Trophoblast cell (in vitro differentiated cells and primary cell): ENCODE measurements at regions not wholly inside any gene's neighbourhood (a gene's known extent, or its start where the extent isn't known, plus 50 kb on each side); places are given as distances from the start of the nearest gene placed in this dataset.
"Not testable (repeated sequence)": the region's sequence is repeated elsewhere in the genome, so short reads cannot be mapped to it uniquely, and the experiment has no call there.

Source experiments
- DNase-seq, 2 donors: peaks; one replicate each; pipeline ENCODE4 v3.0.0-alpha.2; 2016
- H2AFZ ChIP-seq: 2 replicates; pipeline ENCODE4 v1.6.1; 2013; ENCODE audit warnings: low read length, moderate library complexity, mild to moderate bottlenecking; ENCODE audit not compliant: insufficient read depth, poor library complexity
- H2AK5ac ChIP-seq: 2 replicates; pipeline ENCODE4 v1.6.1; 2013; ENCODE audit warnings: mild to moderate bottlenecking, low read length
- H2BK120ac ChIP-seq: 2 replicates; pipeline ENCODE4 v1.6.1; 2013; ENCODE audit warnings: low read length, mild to moderate bottlenecking, moderate library complexity; ENCODE audit not compliant: insufficient read depth, poor library complexity
- H2BK12ac ChIP-seq: 2 replicates; pipeline ENCODE4 v1.6.1; 2013; ENCODE audit warnings: mild to moderate bottlenecking, low read length, moderate library complexity
- H2BK5ac ChIP-seq: 2 replicates; pipeline ENCODE4 v1.6.1; 2013; ENCODE audit warnings: low read length, low read depth, moderate library complexity, mild to moderate bottlenecking; ENCODE audit not compliant: poor library complexity
- H3K14ac ChIP-seq: 2 replicates; pipeline ENCODE4 v1.6.1; 2013; ENCODE audit warnings: mild to moderate bottlenecking, low read length
- H3K18ac ChIP-seq: 2 replicates; pipeline ENCODE4 v1.6.1; 2013; ENCODE audit warnings: mild to moderate bottlenecking, low read length
- H3K23ac ChIP-seq: 2 replicates; pipeline ENCODE4 v1.6.1; 2013; ENCODE audit warnings: low read length
- H3K27ac ChIP-seq: 2 replicates; pipeline ENCODE4 v1.5.1; 2013; ENCODE audit warnings: low read depth, mild to moderate bottlenecking, inconsistent platforms, low read length, moderate library complexity
- H3K27me3 ChIP-seq: 2 replicates; pipeline ENCODE4 v1.6.1; 2013; ENCODE audit warnings: inconsistent platforms, mild to moderate bottlenecking, low read length, moderate library complexity; ENCODE audit not compliant: insufficient read depth
- H3K36me3 ChIP-seq, 2 experiments: 1 replicate in 1 of 2; 2 replicates in 1 of 2; pipeline ENCODE4 v1.6.1; 2013; ENCODE audit warnings: low read length in 2 of 2, mild to moderate bottlenecking in 2 of 2, moderate library complexity in 1 of 2; ENCODE audit not compliant: insufficient read depth in 2 of 2, control insufficient read depth in 1 of 2
- H3K4ac ChIP-seq: 2 replicates; pipeline ENCODE4 v1.6.1; 2013; ENCODE audit warnings: low read depth, mild to moderate bottlenecking, low read length, moderate library complexity
- H3K4me1 ChIP-seq, 2 experiments: 1 replicate in 1 of 2; 2 replicates in 1 of 2; pipeline ENCODE4 v1.6.1; 2013; ENCODE audit warnings: low read length in 2 of 2, mild to moderate bottlenecking in 2 of 2, moderate library complexity in 1 of 2; ENCODE audit not compliant: insufficient read depth in 2 of 2, control insufficient read depth in 1 of 2
- H3K4me2 ChIP-seq: 2 replicates; pipeline ENCODE4 v1.6.1; 2013; ENCODE audit warnings: inconsistent platforms, mild to moderate bottlenecking, low read length, moderate library complexity
- H3K4me3 ChIP-seq: 2 replicates; pipeline ENCODE4 v1.5.1; 2013; ENCODE audit warnings: mild to moderate bottlenecking, low read depth, low read length, inconsistent platforms
- H3K79me1 ChIP-seq: one replicate; pipeline ENCODE4 v1.6.1; 2013; ENCODE audit warnings: low read length
- H3K79me2 ChIP-seq: 2 replicates; pipeline ENCODE4 v1.6.1; 2013; ENCODE audit warnings: low read length, mild to moderate bottlenecking; ENCODE audit not compliant: control insufficient read depth, insufficient read depth, poor library complexity
- H3K9ac ChIP-seq: 2 replicates; pipeline ENCODE4 v1.6.1; 2013; ENCODE audit warnings: mild to moderate bottlenecking, low read length
- H3K9me3 ChIP-seq: 2 replicates; pipeline ENCODE4 v1.6.1; 2013; ENCODE audit warnings: low read depth, mild to moderate bottlenecking, control low read depth, inconsistent platforms, low read length; ENCODE audit not compliant: insufficient read depth
- H4K12ac ChIP-seq: 2 replicates; pipeline ENCODE4 v1.6.1; 2013; ENCODE audit warnings: low read depth, mild to moderate bottlenecking, low read length, moderate library complexity
- H4K8ac ChIP-seq: 2 replicates; pipeline ENCODE4 v1.6.1; 2013; ENCODE audit warnings: low read depth, mild to moderate bottlenecking, low read length, moderate library complexity
- H4K91ac ChIP-seq: one replicate; pipeline ENCODE4 v1.6.1; 2013; ENCODE audit warnings: low read depth, mild to moderate bottlenecking, low read length, moderate library complexity
- WGBS: extraction: QIAGEN DNeasy Blood & Tissue Kit; methylation state at CpG from one replicate; pipeline ENCODE4 v1.1.7; 2013; ENCODE audit warnings: missing lambda C conversion rate; ENCODE audit not compliant: insufficient read length, insufficient coverage; ENCODE audit errors: extremely low coverage; 5-methylcytosine and 5-hydroxymethylcytosine counted together

DNA sequence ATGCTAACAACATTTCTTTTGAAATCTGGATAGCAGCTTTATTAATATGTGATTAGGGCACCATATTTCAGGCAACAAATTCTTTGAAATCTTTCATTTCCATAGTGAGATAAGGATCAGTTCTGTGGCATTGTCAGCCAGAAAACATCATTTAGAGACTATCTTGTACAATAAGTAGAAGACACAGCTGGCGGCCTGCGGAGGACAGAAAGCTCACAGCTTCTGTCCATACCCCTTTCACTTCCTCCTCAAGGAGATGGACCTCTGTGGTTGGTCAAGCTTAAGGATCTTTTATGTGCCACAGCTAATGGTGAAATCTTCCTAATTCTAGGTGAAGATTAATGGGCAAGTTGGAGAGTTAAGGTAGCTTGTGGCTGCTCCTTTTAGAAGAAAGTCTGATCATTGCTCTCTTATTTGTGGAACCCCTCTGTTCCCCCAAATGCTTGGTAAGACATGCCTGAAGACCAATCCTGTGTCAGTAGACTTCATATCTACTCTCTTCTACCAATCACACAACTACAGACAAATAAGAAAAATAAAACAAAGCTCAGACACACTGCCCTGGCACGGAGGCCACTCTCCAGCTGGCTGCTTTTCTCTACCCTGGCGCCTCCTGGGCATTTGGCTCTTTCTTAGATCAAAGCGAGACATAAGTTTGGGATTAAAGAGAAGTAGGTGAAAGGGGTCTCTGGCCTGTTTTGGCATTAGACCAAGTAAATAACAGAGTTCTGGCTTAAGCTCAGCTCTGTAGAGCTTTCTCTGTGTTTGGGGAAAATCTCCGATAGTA lies 5298.2 kb upstream of the TPTE start:
- peaks cover 18% of the 10 kb centered on the region for H3K9me3 ChIP-seq
- H2AFZ ChIP-seq, H2BK5ac ChIP-seq, H3K27ac ChIP-seq, H2BK120ac ChIP-seq, H2BK12ac ChIP-seq, H3K18ac ChIP-seq, H3K23ac ChIP-seq, H3K36me3 ChIP-seq, H4K12ac ChIP-seq, H4K91ac ChIP-seq, DNase-seq, H4K8ac ChIP-seq, H3K79me2 ChIP-seq, H3K4me3 ChIP-seq, H2AK5ac ChIP-seq, H3K14ac ChIP-seq, H3K4me1 ChIP-seq, H3K79me1 ChIP-seq, H3K9ac ChIP-seq, H3K4ac ChIP-seq, H3K4me2 ChIP-seq, H3K27me3 ChIP-seq: not testable (repeated sequence)
- no CpG with 5 or more reads among the region's 6 CpGs for WGBS

DNA sequence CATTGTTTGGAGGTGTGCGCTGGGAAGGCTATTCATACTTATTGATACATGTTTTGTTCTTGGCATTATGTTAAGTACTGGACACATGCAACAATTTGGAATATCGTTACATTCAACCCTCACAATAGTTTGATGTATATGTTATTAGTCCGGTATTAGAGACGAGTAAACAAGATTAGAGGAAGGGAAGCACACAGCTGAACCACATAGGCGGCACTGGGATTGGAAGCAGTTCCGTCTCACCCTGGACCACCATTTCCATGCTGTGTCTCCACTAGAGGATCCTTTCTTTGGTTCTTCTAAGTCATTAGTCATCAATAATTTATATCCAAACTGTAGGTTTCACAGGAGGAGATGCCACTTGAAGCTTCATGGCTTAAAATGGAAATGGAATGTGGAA lies 5297.2 kb upstream of the TPTE start:
- not testable (repeated sequence) for H3K4me3 ChIP-seq, H2AK5ac ChIP-seq, H3K27me3 ChIP-seq, H2BK5ac ChIP-seq, H3K18ac ChIP-seq, H3K4ac ChIP-seq, H3K4me2 ChIP-seq, H2AFZ ChIP-seq, H3K79me1 ChIP-seq, H3K9ac ChIP-seq, H3K23ac ChIP-seq, H4K91ac ChIP-seq, H4K12ac ChIP-seq, H3K4me1 ChIP-seq, H4K8ac ChIP-seq, H3K36me3 ChIP-seq, H2BK120ac ChIP-seq, H3K14ac ChIP-seq, DNase-seq, H3K27ac ChIP-seq, H3K79me2 ChIP-seq, H2BK12ac ChIP-seq
- no CpG with 5 or more reads among the region's 6 CpGs for WGBS
- H3K9me3 ChIP-seq = peaks cover 23% of the 10 kb centered on the region

DNA sequence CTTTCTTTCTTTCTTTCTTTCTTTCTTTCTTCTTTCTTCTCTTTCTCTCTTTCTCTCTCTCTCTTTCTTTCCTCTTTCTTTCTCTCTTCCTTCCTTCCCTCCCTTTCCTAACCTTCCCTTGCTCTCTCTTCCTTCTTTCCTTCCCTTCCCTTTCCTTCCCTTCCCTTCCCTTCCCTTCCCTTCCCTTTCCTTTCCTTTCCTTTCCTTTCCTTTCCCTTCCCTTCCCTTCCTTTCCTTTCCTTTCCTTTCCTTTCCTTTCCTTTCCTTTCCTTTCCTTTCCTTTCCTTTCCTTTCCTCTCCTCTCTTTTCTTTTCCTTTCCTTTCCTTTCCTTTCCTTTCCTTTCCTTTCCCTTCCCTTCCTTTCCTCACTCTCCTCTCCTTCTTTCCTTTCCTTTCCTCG lies 5294.1 kb upstream of the TPTE start:
- not testable (repeated sequence) for H2BK12ac ChIP-seq, DNase-seq
- WGBS = no CpG with 5 or more reads among the region's 1 CpG

DNA sequence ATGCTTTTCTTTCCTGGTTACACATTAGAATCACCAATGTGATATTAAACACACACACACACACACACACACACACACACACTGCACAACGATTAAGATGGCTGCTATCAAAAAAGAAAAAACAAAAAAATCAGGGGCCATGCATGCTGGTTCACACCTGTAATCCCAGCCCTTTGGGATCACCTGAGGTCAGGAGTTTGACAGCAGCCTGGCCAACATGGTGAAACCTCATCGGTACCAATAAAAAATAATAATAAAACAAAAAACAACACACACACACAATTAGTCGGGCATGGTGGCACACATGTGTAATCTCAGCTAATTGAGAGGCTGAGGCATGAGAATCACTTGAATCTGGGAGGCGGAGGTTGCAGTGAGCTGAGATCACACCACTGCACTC lies 5290.8 kb upstream of the TPTE start:
- no CpG with 5 or more reads among the region's 4 CpGs for WGBS

More for the DNA sequence above, 5294.1 kb upstream of the TPTE start:
- H3K18ac ChIP-seq, H3K36me3 ChIP-seq, H2BK120ac ChIP-seq, H3K4ac ChIP-seq, H4K8ac ChIP-seq, H3K27ac ChIP-seq, H2AFZ ChIP-seq, H3K79me1 ChIP-seq, H3K4me3 ChIP-seq, H3K23ac ChIP-seq, H3K27me3 ChIP-seq, H3K4me2 ChIP-seq, H3K14ac ChIP-seq, H2BK5ac ChIP-seq, H3K79me2 ChIP-seq, H3K9ac ChIP-seq, H4K91ac ChIP-seq, H4K12ac ChIP-seq, H2AK5ac ChIP-seq, H3K4me1 ChIP-seq: not testable (repeated sequence)
- H3K9me3 ChIP-seq = peaks cover 24% of the 10 kb centered on the region

More for the DNA sequence above, 5290.8 kb upstream of the TPTE start:
- not testable (repeated sequence) for H4K12ac ChIP-seq, H2BK5ac ChIP-seq, H3K36me3 ChIP-seq, H4K91ac ChIP-seq, H2AK5ac ChIP-seq, H3K27me3 ChIP-seq, H3K27ac ChIP-seq, H3K79me1 ChIP-seq, H3K4me3 ChIP-seq, H3K4me2 ChIP-seq, H3K4ac ChIP-seq, H3K9ac ChIP-seq, H2BK12ac ChIP-seq, H4K8ac ChIP-seq, H3K18ac ChIP-seq, H3K23ac ChIP-seq, DNase-seq, H2BK120ac ChIP-seq, H3K14ac ChIP-seq, H2AFZ ChIP-seq, H3K4me1 ChIP-seq, H3K79me2 ChIP-seq
- peaks cover 16% of the 10 kb centered on the region for H3K9me3 ChIP-seq
